ENCODE measurements at regions not wholly inside any gene's neighbourhood (a gene's known extent, or its start where the extent isn't known, plus 50 kb on each side); places are given as distances from the start of the nearest gene placed in this dataset.

DNA sequence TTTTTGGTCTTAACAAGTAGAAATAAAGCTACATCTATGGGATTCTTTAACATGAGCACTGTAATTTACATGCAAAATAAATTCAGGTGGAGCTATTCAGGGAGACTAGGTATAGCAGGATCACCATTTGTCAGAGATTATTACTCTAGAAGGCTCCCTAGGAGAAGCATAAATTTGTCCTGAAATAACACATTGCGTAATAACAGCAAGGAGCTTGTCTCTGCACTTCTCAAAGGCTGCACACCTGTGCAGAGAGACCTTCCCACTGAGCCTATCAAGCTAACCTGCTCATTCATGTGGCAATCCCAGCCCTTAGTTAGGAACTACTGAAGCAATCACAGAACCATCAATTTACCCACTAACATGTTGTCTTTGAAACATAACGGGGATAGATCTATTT is 437.4 kb upstream of the MC4R start:
- peak in 1 of 2 experiments; percentile 71 for DNase-seq

DNA sequence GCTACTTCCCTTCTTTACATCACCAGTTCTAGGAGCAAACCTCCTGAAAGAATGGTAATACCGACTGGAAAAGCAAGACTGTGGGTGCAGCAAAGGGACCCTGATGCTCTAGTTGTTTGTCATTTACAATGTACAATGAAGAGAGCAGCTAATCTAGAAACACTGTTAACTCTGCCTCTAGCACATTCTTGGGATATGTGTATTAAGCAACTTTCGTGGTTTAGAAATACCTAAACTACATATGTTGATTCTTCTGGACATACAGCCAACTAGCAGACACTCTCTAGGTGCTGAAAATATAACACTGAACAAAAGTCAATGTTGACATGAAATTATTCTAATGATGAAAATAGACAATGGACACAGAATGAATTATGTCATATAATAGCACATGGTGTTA is 440.3 kb upstream of the MC4R start:
- DNase-seq: no peak

DNA sequence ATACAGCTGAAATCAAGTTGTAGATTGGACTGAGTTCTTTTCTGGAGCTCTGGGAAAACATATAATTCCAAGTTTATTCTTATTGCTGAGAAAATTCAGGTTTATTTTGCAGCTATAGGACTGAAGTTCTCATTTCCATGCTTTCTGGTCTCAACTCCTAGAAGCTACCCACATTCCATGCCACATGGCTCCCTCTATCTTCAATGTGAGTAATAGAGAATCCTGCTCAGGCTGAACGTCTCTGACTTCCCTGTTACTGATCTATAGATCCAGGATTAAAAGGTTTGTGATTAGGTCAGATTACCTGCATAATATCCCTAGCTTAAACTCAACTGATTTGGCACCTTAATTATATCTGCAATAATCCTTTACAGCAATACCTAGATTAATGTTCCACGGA is 453.8 kb upstream of the MC4R start:
- DNase-seq: no peak

DNA sequence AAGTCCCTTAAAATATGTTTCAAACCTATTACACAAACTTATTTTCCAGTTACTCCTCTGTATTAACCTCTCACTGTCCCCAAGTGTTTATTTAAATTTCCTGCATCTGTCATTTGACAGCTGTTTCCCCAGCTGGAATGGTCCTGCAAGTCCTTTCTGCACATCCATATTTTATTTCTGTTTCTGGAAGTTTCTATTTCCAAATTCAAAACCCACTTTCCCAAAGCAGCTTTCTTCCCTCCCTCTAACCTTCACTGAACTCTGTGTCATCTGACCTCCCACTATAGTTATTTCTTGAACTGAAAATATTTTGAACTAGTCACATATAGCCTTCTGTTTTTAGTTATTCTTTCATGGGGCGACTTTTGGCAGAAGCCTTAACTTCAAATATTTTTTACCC is 459.4 kb upstream of the MC4R start:
- DNase-seq: no peak

DNA sequence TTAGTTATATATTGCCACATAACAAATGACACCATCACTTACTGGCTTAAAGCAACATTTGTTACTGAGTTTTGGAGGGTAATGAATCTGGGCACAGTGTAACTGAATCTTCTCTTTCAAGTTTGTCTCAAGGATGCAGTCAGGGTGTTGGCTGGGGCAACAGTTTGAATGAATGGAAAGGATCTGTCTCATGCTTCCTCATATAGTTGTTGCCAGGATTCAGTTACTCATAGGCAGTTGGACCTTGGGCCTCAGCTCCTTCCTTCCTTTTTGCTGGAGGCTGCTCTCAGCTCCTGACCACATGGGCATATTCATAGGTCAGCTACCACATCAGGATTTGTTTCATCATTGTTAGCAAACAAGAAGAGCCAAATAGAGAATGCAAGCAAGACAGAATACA is 466.1 kb upstream of the MC4R start:
- no peak for DNase-seq

DNA sequence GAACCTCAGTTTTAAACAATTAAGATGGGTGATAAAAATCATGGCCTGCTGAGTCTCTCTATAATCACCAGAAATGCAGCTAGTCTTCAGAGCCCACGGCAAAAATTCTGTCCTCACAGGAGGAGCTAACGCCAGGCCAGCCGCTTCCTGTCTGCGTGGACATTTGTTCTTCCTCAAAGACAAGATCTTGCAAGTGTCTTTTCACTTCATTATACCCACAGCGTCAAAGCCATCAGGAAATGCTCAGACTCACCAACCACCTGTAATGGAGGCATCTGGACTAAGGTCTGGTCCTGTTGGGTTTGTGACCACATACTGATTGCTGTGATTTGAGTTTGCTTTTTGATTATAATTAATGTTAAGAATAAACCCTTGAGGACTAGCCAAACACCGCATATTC is 473.8 kb upstream of the MC4R start:
- DNase-seq: no peak

DNA sequence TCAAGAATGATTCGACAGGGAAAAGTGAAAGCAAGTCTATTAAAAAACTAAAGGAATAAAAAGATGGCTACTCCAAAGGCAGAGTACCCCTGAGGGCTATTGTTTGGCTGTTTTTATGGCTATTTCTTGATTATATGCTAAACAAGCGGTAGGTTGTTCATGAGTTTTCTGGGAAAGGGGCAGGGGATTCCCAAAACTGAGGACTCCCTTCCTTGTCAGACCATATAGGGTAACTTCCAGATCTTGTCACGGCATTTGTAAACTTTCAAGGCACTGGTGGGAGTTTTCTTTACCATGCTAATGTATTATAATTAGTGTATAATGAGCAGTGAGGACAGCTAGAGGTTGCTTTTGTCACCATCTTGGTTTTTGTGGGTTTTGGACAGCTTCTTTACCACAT is 474.9 kb upstream of the MC4R start:
- no peak for DNase-seq

DNA sequence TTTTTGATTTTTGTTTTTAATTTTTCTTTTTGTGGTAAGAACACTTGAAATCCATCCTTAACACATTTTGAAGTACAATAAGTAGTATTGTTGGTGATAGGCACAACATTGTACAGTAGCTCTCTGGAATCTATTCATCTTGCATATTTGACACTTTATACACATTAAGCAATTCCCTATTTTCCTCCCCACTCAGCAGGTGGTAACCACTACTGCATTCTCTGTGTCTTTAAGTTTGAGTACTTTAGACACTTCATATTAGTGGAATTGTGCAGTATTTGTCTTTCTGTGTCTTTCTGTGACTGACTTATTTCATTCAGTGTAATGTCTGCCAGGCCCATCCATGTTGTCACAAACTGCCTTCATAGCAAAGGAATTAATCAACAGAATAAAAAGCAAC is 471.7 kb upstream of the CDH20 start:
- no peak for DNase-seq

DNA sequence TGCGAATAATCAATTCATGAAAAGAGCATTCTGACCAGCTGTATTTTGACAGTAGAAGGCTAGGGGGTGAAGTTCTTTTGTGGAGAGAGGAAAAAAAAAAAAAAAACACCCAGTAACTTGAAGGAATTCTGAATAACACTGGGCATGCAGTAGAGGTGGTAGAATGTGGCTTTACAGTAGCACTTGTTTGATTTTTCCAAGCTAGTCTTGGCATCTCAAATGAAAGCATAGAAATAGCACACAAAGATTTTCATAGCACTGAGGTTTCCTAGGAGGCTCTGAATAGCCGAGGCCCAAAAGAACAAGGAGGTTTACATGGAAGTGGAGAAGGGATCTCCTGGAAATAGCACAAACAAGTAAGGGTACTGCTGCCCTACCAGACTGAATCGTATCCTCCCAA is 470.2 kb upstream of the CDH20 start:
- no peak for DNase-seq

DNA sequence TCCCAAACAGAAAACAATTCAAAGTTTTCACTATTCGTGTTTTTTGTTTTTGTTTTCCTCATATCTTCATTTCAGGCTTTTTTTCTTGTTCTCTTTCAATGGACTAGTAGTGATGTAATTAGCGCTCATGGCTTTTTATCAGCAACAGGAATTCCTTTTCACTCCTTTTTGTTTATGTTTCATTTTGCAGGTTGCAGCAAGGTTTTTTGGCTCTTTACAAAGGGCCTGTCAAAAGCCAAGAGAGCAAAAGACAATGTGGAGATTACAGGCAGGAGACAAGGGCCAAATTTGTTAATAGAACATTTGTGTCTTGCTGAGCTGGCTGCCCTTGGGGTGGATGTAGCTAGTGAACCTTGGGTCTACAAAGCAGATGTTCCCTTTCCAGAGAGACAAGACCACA is 467.4 kb upstream of the CDH20 start:
- no peak for DNase-seq

DNA sequence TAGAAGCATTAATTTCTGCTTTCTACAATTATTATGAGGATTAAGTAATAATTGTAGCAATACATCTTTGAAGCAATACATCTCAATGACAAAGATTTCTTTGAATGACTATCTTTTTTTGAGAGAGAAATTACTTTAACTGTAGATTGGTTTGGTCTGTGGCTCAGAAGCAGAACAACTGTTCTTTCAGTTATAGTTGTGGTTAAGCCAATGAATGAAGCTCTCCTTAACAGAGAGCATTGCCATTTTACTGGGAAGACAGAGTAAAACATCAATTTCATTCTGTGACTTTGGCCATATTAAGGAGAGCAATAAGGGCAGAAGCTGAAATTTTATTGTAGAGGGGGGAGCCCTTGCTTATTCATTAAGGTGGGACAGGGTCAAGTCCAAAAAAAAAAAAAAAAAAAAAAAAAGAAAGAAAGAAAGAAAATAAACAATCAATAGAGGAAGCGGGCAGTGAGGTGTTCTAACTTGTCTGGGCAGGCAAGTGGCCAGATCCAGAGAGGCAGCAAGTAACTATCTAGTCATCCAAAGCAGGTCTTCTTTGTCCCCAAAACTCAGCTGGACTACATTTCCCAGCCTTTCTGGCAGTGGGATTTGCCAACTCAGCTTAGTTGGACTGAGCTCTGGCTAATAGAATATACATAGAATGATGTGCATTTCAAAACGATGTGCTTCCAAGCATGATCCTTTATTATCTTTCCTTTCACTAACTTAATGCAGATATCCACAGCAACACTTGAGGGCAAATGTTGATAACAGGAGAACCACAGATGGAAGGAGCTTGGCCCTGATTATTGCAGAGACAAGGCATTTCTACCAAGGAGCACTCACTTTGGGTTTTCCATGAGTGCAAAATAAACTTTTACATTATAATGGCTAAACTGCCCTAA is 462.7 kb upstream of the CDH20 start:
- DNase-seq: no peak

DNA sequence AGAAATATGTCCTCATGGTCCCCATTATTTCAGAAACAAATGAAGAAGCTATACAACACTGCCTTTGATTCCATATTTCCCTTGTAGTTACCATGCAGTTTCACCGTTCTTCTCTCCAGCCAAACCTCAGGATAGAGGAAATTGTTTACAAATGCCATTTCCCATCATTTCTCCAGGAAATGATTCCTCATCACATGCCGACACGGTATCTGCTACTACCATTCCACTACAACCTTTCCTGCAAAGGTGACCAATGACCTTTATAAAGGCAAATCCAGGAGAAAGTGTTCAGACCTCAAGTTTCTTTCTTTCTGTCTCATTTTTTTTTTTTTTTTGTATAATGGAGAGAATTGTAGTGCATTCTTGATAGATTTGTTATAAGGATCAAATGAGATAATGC is 460.8 kb upstream of the CDH20 start:
- DNase-seq: no peak

DNA sequence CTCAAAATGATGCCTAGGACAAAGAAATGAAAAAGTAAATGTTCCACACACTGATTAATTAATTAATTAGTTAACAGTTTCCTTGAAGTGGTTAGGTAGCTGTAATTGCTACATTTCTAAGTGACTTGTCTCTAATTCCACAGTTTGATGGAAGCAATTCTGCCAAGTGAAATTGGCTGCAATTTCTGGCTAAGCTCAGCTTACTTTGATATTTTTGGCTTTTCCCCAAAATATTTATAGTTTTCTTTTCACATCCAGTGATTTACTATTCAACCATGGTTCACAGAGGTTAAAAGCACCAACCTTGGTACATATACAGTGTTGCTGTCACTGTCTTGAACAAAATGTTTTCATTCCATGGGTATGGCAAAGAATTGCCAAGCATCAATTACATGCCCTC is 459.5 kb upstream of the CDH20 start:
- DNase-seq: no peak

DNA sequence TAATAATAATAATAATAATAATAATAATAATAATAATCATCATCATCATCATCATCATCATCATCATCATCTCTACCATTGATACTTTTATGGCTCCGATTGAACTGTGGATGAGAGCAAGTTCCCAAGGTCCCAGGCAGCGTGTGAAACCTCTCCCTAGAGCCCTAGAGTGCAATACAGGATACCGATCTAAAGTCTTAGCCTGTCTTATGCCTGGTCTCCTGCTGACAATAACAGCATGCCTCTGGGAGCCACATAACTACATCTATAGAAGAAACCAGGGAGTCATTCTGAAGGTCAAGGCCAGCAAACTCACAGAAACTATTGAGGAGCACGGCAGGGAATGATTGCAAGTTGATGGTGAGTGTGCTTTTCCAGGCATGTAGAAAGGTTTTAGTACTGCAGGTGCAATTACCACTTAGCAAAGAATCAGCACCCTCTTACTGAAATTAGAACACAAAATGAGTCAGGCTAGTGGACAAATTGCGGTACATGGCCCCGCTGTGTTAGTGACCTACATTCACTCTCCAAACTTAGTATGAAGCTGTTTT is 457.2 kb upstream of the CDH20 start:
- no peak for DNase-seq

DNA sequence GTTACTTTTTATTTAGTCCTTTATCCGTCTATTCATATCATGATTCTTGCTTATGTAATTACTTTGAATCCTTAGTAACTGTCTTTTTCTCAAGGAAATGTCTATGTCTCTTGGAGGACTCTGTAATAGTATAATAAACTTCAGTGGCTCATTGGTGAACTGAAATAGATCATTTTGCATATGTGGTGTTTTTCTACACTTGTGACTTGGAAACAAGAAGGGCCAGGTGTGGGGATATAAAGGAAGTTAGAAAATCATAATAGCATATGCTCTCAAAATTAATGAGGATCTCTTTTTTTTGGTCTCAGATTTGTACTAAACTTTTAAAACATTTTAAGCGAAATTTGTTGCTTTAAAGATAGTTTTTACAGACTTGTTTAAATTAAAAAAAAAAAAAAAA is 453.0 kb upstream of the CDH20 start:
- no peak for DNase-seq

DNA sequence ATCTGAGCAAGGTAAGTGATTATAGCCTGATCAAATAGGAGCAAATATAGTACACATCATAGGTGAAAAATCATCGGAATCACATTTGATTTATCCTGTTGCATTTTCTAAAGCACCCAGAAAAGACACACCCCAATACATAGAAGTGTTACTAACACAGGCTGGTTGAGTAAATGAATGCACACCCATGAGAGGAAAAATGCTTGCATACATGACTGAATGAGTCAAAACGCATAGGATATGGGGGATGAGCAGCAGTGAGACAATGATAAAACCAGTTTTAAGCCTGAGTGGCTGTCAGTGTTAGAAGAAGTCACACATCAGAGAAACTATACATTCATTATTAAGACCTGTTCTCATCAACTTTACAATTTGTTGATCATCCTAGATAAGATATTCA is 449.6 kb upstream of the CDH20 start:
- DNase-seq: no peak

DNA sequence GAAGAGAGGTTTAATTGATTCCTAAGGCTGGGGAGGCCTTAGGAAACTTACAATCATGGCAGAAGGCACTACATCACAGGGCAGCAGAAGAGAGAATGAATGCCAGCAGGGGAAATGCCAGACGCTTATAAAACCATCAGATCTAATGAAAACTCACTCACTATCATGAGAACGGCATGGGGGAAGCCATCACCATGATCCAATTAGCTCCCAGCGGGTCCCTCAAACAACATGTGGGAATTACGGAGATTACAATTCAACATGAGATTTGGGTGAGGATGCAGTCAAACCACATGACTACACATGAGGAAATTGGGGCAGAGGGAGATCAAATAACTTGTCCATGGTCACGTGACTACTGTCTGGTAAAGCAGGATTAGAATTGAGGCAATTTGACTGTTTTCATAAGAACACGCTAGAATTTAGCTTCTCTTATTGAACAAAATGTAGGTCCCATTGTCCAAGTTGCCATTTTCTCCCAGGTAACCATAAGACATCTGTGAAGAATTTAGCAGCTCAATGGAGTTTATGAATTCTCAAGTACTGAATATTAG is 445.1 kb upstream of the CDH20 start:
- DNase-seq: no peak

DNA sequence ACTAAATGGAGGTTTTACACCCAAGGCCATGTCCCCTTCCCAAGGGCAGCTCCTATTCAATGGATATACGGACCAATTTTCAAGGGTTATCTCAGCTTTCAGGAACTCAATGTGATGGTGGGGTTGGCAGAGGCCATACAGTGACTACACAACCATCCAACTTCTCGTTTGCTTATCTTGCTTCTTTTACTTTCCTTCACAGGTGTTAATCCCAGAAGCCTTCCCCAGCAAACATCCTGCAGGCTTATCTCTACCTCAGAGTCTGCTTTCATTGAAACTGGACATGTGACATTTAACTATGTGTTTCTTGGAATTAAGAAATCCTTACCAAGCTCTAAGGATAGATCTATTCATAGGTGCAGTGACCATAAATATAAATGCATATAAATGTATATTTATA is 443.8 kb upstream of the CDH20 start:
- DNase-seq: no peak

DNA sequence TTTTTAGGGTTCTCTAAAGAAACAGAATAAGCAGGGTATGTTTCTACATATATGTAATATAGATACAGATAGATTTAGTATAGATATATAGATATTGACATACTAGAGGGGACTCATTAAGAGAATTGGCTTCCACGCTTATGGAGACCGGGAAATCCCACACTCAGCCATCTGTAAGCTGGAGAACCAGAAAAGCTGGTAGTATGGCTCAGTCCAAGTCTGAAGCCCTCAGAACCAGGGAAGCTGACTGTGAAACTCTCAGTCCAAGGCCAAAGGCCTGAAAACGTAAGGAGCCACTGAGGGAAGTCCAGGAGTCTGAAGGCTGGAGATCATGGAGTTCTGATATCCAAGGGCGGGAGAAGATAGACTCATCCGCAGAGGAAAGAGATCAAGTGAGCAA is 441.3 kb upstream of the CDH20 start:
- DNase-seq: no peak

DNA sequence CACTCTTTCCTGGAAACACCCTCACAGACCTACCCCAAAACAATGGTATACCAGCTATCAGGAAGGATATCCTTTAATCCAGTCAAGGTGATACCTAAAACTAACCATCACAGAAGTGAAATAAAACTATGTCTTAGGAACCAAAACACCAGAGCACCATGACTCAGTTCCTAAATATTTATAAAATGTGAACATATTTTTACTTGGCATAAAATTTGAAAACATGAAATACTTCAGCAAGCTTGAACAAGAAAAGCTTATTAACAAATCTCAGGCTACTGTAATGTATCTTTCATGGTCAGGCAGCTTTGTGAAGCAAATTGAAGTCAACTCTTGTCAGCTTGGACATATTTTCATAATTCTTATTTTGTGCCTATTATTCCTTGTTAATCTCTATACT is 440.8 kb upstream of the CDH20 start:
- DNase-seq: no peak

DNA sequence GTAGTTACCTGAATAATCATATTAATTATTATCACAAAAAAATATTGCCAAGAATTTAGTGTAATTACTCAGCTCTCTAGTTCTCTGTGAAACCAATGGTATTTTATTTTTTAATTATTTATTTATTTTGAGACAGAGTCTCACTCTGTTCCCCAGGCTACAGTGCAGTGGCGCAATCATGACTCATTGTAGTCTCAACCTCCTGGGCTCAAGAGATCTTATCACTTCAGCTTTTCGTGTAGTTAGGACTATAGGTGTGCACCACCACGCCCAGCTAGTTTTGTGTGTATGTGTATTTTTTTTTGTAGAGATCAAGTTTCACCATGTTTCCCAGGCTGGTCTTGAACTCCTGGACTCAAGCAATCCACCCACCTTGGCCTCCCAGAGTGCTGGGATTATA is 440.4 kb upstream of the CDH20 start:
- DNase-seq: no peak

DNA sequence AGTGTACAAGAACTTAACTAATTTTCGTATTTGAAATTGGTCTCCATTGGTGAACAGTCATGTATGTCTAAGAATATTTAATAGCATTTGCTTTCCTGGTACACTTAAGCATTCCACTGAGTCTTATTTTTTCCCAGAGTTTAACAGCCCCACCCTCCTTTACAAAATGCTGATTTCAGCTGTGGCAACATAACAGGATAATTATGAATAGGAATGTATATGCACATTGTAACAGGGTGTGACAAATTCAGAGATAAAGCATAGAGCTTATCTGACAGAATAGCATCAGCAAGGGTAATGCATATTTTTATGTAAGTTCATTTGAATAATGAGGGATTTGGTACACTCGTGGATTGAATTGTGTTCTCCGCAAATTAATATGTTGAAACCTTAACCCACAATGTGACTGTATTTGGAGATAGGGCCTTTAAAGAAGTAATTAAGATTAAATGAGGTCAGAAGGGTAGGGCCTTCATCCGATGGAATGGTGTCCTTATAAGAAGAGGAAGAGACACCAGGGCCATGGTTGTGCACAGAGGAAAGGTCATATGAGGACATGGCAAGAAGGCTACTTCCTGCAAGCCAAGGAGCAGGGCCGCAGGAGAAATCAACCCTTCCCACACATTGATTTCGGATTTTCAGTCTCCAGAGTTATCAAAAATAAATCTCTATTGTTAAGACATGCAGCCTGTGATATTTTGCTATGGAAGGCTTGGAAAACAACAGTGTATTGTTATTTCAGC is 439.7 kb upstream of the CDH20 start:
- DNase-seq: no peak

DNA sequence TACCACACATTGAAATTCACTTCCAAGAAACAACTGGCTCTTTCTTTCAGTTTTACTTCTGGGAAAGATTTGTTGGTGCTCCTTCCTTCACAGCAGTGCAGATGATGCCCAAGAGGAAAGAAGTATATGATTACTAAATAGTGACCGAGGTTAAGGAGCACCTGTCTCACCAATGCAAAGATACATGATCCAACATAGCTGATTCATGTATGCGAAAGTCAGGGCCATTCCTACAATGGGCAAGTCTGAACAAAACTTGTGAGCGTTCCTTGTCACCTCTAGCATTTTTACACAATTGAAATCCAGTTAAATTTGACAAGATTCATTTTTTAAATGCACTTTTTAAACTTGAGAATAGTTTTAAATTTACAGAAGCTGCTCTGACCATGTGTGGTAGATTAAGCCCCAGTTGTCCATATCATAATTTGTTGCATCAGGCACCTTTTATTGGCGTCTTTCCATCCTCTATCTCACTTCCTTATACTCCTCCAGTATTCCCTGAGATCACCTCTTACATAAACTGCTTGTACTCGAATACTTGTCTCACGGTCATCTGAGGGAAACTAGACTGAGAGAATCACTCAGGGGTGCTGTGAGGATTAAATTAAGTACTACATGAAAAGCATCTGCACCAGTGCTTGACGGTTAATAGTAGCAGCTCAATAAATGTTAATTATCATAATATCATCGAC is 438.8 kb upstream of the CDH20 start:
- no peak for DNase-seq
